IMR-90 (cell line): ENCODE measurements at regions not wholly inside any gene's neighbourhood (a gene's known extent, or its start where the extent isn't known, plus 50 kb on each side); places are given as distances from the start of the nearest gene placed in this dataset.

ENCODE experiments used
- ATAC-seq: fragments of 200-7000 bp; cut with Tn5 transposase; 2 replicates; pipeline ENCODE4 v1.9.1; 2020; ENCODE audit warnings: low read depth, mild to moderate bottlenecking, moderate library complexity
- BruUV-seq: library from RNA; stranded (reverse); fragments of 400-500 nt; replicated peaks from 2 replicates; lab custom pipeline; 2021; lab: Mats Ljungman, UMichigan
- CTCF ChIA-PET: fragments of 300-600 bp; formaldehyde crosslinking; extraction: SDS; loops from one replicate; lab custom pipeline; 2021; ENCODE audit warnings: antibody characterized with exemption; lab: Yijun Ruan, JAX
- POLR2A ChIA-PET: fragments of 300-600 bp; sonication (Branson Sonifier 250); formaldehyde crosslinking; loops from one replicate; lab custom pipeline; 2022; ENCODE audit warnings: antibody characterized with exemption; ENCODE audit not compliant: unreplicated experiment; lab: Charles Lee
- DNase-seq: peaks from one replicate; pipeline ENCODE4 v3.0.0; 2013
- H2AFZ ChIP-seq: replicated peaks from 2 replicates; pipeline ENCODE3; 2013; ENCODE audit warnings: low read length, mild to moderate bottlenecking; ENCODE audit not compliant: poor library complexity
- H2AK5ac ChIP-seq: 2 replicates; pipeline ENCODE4 v1.6.1; 2013; ENCODE audit warnings: low read depth, low read length, inconsistent platforms
- H2AK9ac ChIP-seq: replicated peaks from 2 replicates; pipeline ENCODE3; 2013; ENCODE audit warnings: mild to moderate bottlenecking, low read depth, low read length, moderate library complexity; ENCODE audit not compliant: poor library complexity
- H2BK120ac ChIP-seq: 2 replicates; pipeline ENCODE4 v1.6.1; 2013; ENCODE audit warnings: low read depth, low read length, inconsistent platforms
- H2BK15ac ChIP-seq: 3 replicates; pipeline ENCODE4 v1.6.1; 2013; ENCODE audit warnings: low read depth, low read length, inconsistent platforms
- H2BK20ac ChIP-seq: 2 replicates; pipeline ENCODE4 v1.6.1; 2013; ENCODE audit warnings: low read depth, mild to moderate bottlenecking, inconsistent platforms, low read length, moderate library complexity
- H2BK5ac ChIP-seq: 2 replicates; pipeline ENCODE4 v1.6.1; 2013; ENCODE audit warnings: mild to moderate bottlenecking, low read depth, low read length, inconsistent platforms; ENCODE audit not compliant: poor library complexity, severe bottlenecking
- H3K14ac ChIP-seq: replicated peaks from 2 replicates; pipeline ENCODE4 v1.6.1; 2013; ENCODE audit warnings: low read depth, low read length, inconsistent platforms
- H3K18ac ChIP-seq: 2 replicates; pipeline ENCODE4 v1.6.1; 2013; ENCODE audit warnings: low read depth, low read length, control low read depth
- H3K23ac ChIP-seq: 2 replicates; pipeline ENCODE4 v1.6.1; 2013; ENCODE audit warnings: low read depth, low read length, inconsistent platforms
- H3K27ac ChIP-seq: 2 replicates; pipeline ENCODE4 v1.5.1; 2013; ENCODE audit warnings: mild to moderate bottlenecking, control low read depth, low read length; ENCODE audit not compliant: insufficient read depth
- H3K27me3 ChIP-seq: 2 replicates; pipeline ENCODE4 v1.6.1; 2013; ENCODE audit warnings: low read length; ENCODE audit not compliant: control insufficient read depth, insufficient read depth
- H3K36me3 ChIP-seq: 2 replicates; pipeline ENCODE4 v1.6.1; 2013; ENCODE audit warnings: low read length, mixed read lengths; ENCODE audit not compliant: control insufficient read depth, insufficient read depth
- H3K4ac ChIP-seq: 2 replicates; pipeline ENCODE4 v1.6.1; 2013; ENCODE audit warnings: low read depth, low read length, inconsistent platforms
- H3K4me1 ChIP-seq: 2 replicates; pipeline ENCODE4 v1.6.1; 2013; ENCODE audit warnings: low read length, mixed read lengths; ENCODE audit not compliant: control insufficient read depth, insufficient read depth
- H3K4me2 ChIP-seq: 2 replicates; pipeline ENCODE4 v1.6.1; 2013; ENCODE audit warnings: low read depth, mild to moderate bottlenecking, control low read depth, low read length, moderate library complexity
- H3K4me3 ChIP-seq: 2 replicates; pipeline ENCODE4 v1.5.1; 2013; ENCODE audit warnings: low read depth, mild to moderate bottlenecking, control low read depth, low read length, moderate library complexity; ENCODE audit not compliant: insufficient read depth
- H3K56ac ChIP-seq: 2 replicates; pipeline ENCODE4 v1.6.1; 2013; ENCODE audit warnings: low read length, inconsistent platforms; ENCODE audit not compliant: insufficient read depth; ENCODE audit errors: extremely low read depth
- H3K79me1 ChIP-seq, 2 experiments: 2 replicates each; pipeline ENCODE4 v1.6.1; 2013; ENCODE audit warnings: low read length in 2 of 2, inconsistent platforms in 1 of 2, low read depth in 1 of 2
- H3K9ac ChIP-seq: 2 replicates; pipeline ENCODE4 v1.6.1; 2013; ENCODE audit warnings: low read depth, low read length, control low read depth
- H3K9me1 ChIP-seq: 2 replicates; pipeline ENCODE4 v1.6.1; 2013; ENCODE audit warnings: low read length, inconsistent platforms; ENCODE audit not compliant: insufficient read depth
- H3K9me3 ChIP-seq: 2 replicates; pipeline ENCODE4 v1.6.1; 2013; ENCODE audit warnings: low read length; ENCODE audit not compliant: control insufficient read depth, insufficient read depth
- H4K20me1 ChIP-seq: 2 replicates; pipeline ENCODE4 v1.6.1; 2013; ENCODE audit warnings: low read length, inconsistent platforms; ENCODE audit not compliant: insufficient read depth
- H4K5ac ChIP-seq: 2 replicates; pipeline ENCODE4 v1.6.1; 2013; ENCODE audit warnings: mild to moderate bottlenecking, low read depth, low read length, control low read depth
- H4K8ac ChIP-seq, 2 experiments: 2 replicates each; pipeline ENCODE4 v1.6.1; 2013; ENCODE audit warnings: low read depth in 2 of 2, low read length in 2 of 2, control low read depth in 1 of 2, inconsistent platforms in 1 of 2
- H4K91ac ChIP-seq: 2 replicates; pipeline ENCODE4 v1.6.1; 2013; ENCODE audit warnings: low read depth, low read length, inconsistent platforms; ENCODE audit not compliant: insufficient read depth
- CHD1 ChIP-seq: IDR thresholded peaks from 2 replicates; pipeline ENCODE4 v1.6.1; 2012; ENCODE audit warnings: low read depth, low read length, improper control_type of control experiment
- ELK1 ChIP-seq: fragments of 150-350 bp; IDR thresholded peaks from 2 replicates; pipeline ENCODE4 v1.6.1; 2016; ENCODE audit warnings: low read depth, mild to moderate bottlenecking, low read length, moderate library complexity, borderline replicate concordance
- POLR2A ChIP-seq: IDR thresholded peaks from 2 replicates; pipeline ENCODE4 v1.6.1; 2012; ENCODE audit warnings: mild to moderate bottlenecking, low read depth, low read length
- WGBS, 2 experiments: methylation state at CpG; one replicate each; pipeline versions ENCODE4 v1.1.5 to v1.1.7; 2013; ENCODE audit warnings: missing lambda C conversion rate in 2 of 2; ENCODE audit not compliant: insufficient read length in 1 of 2; ENCODE audit errors: extremely low coverage in 2 of 2; 5-methylcytosine and 5-hydroxymethylcytosine counted together
- dilution Hi-C: fragments of 300-500 bp; cut with HindIII; formaldehyde crosslinking; loops from one replicate; pipeline ENCODE4 v1.14.3; 2018; ENCODE audit warnings: low sequenced_read_pairs; ENCODE audit not compliant: unreplicated experiment
- in situ Hi-C: fragments of 300-500 bp; cut with MboI; formaldehyde crosslinking; loops from 3 replicates; pipeline ENCODE4 v1.14.3; 2019; ENCODE audit warnings: low sequenced_read_pairs, inconsistent platforms, mixed read lengths
- intact Hi-C: fragments of 100-400 bp; cut with micrococcal nuclease; formaldehyde crosslinking; loops from 2 replicates; pipeline ENCODE4 v1.10.0; 2022

- WGBS, 2 experiments, result 64% methylated on average over 9 of the region's 21 CpGs; no CpG with 5 or more reads in 1 of the 2 experiments
- dilution Hi-C loops (no loop called here), in situ Hi-C loops (no loop called here), intact Hi-C loops (no loop called here)
- H2AFZ ChIP-seq, result no peak overlapping the region
- no peak overlapping the region for H2AK5ac ChIP-seq
- H3K14ac ChIP-seq, result no peak overlapping the region
- no peak overlapping the region for H4K5ac ChIP-seq
- no peaks in the 10 kb centered on the region for H3K9me1 ChIP-seq
- no peak overlapping the region for H3K4ac ChIP-seq
- H2BK120ac ChIP-seq, result no peak overlapping the region
- BruUV-seq, result no TSS peak
- DNase-seq (no peak), ATAC-seq (no peak)
- no peaks in the 10 kb centered on the region for H4K20me1 ChIP-seq
- H3K56ac ChIP-seq, result no peak overlapping the region
- no peak overlapping the region for H2BK15ac ChIP-seq
- H3K18ac ChIP-seq, result no peak overlapping the region
- no peak overlapping the region for H4K8ac ChIP-seq
- no peak overlapping the region for H2BK20ac ChIP-seq
- H3K23ac ChIP-seq, result no peak overlapping the region
- ChIA-PET POLR2A (no interaction called here), CTCF (no interaction called here)
- no peak overlapping the region for H2AK9ac ChIP-seq
- H3K4me1 ChIP-seq, result no peaks in the 10 kb centered on the region
- no peak overlapping the region for H2BK5ac ChIP-seq
- H3K27ac ChIP-seq, result no peak overlapping the region
- H3K9ac ChIP-seq, result no peak overlapping the region
- no peaks in the 10 kb centered on the region for H3K36me3 ChIP-seq
- peaks cover 13% of the 10 kb centered on the region for H3K9me3 ChIP-seq
- no peak overlapping the region for H3K4me2 ChIP-seq
- H3K79me1 ChIP-seq, result no peaks in the 10 kb centered on the region
- H3K4me3 ChIP-seq, result no peak overlapping the region
- TF ChIP-seq POLR2A (no peak), ELK1 (no peak), CHD1 (no peak)
- no peak overlapping the region for H4K91ac ChIP-seq
- H3K27me3 ChIP-seq, result peaks cover 3% of the 10 kb centered on the region
Observed at GRCh38 chr7:389911-390601, 100.1 kb downstream of the FOXL3 start.
